Right lobe of liver (tissue), 6 donors: ENCODE measurements at regions not wholly inside any gene's neighbourhood (a gene's known extent, or its start where the extent isn't known, plus 50 kb on each side); places are given as distances from the start of the nearest gene placed in this dataset.
A peak's percentile ranks its signal among the peaks of the same experiment; 100 is the strongest.

Experiments used
- ATAC-seq, 4 donors: fragments of 200-7000 bp; cut with Tn5 transposase; one replicate each; pipeline ENCODE4 v1.9.1; 2020; ENCODE audit warnings: mild to moderate bottlenecking in 4 of 4, moderate library complexity in 4 of 4
- DNase-seq, 3 donors: peaks; one replicate each; pipeline ENCODE4 v3.0.0-alpha.2; 2020
- H3K27ac ChIP-seq, 3 donors: fragments of 200-600 bp; one replicate each; pipeline ENCODE4 v1.8.0; 2022
- H3K27me3 ChIP-seq, 2 donors: fragments of 200-600 bp; one replicate each; pipeline ENCODE4 v1.8.0; 2022
- H3K36me3 ChIP-seq, 4 donors: fragments of 200-600 bp; sonication (generic) in 1 of 4; one replicate each; pipeline versions ENCODE4 v1.5.1 to v1.8.0; 2017 to 2022; ENCODE audit warnings: control low read depth in 1 of 4
- H3K4me1 ChIP-seq, 4 donors: fragments of 200-600 bp; sonication (generic) in 1 of 4; one replicate each; pipeline versions ENCODE4 v1.5.1 to v1.8.0; 2017 to 2022; ENCODE audit warnings: control low read depth in 1 of 4
- H3K4me3 ChIP-seq, 3 donors: fragments of 200-600 bp; one replicate each; pipeline ENCODE4 v1.8.0; 2022
- H3K9me3 ChIP-seq, 4 donors: fragments of 200-600 bp; sonication (generic) in 1 of 4; one replicate each; pipeline versions ENCODE4 v1.5.1 to v1.8.0; 2017 to 2022; ENCODE audit warnings: control low read depth in 1 of 4
- CTCF ChIP-seq, 4 donors: fragments of 200-600 bp in 3 of 4; fragments of 450-650 bp in 1 of 4; IDR thresholded peaks; one replicate each; pipeline versions ENCODE4 v1.5.1 to v1.8.0; 2016 to 2022; ENCODE audit warnings: antibody characterized with exemption in 4 of 4, mild to moderate bottlenecking in 2 of 4
- POLR2A ChIP-seq: fragments of 450-650 bp; IDR thresholded peaks from one replicate; pipeline ENCODE4 v1.6.1; 2017; ENCODE audit warnings: antibody characterized with exemption, mild to moderate bottlenecking
- WGBS: methylation state at CpG from one replicate; pipeline ENCODE4 v1.1.6; 2018; ENCODE audit warnings: low coverage, low lambda C conversion rate; ENCODE audit not compliant: insufficient coverage; ENCODE audit errors: missing lambda C conversion rate; 5-methylcytosine and 5-hydroxymethylcytosine counted together
- intact Hi-C, 2 donors: fragments of 100-400 bp; cut with DNase I; formaldehyde crosslinking; loops; one replicate each; pipeline versions ENCODE4 v1.11.2 to v1.14.1; 2022
- donor health status: DM: no; HTN: yes; CAD: no.
- donor health status: DM: no; HTN: no; CAD: no.
- donor health status: DM: no; HTN: no; CAD: no.
- donor health status: DM: no; HTN: yes; CAD: no.
- donor health status: DM: no; HTN: yes; CAD: no.

- H3K4me3 ChIP-seq, result no peak overlapping the region
- DNase-seq, result no peak
Observed at GRCh38 chr18:43866696-43867095, 589.4 kb upstream of the SYT4 start.

GRCh38 chr18:43868497-43868995 is 591.3 kb upstream of the SYT4 start:
- Histone ChIP-seq H3K4me3 (no peak overlapping the region), H3K27me3 (no peaks in the 10 kb centered on the region), H3K4me1 (no peaks in the 10 kb centered on the region), H3K27ac (no peak overlapping the region), H3K9me3 (no peaks in the 10 kb centered on the region), H3K36me3 (no peaks in the 10 kb centered on the region)
- no peak for TF ChIP-seq CTCF (IDR thresholded peaks at IDR 0.05)
- no peak for ATAC-seq
- 30% methylated on average over 3 of the region's 3 CpGs for WGBS
- intact Hi-C loops, result no loop called here
- DNase-seq, result no peak

More at GRCh38 chr18:43866696-43867095, 589.4 kb upstream of the SYT4 start:
- Histone ChIP-seq H3K36me3 (no peaks in the 10 kb centered on the region), H3K4me1 (no peaks in the 10 kb centered on the region), H3K27me3 (no peaks in the 10 kb centered on the region), H3K27ac (no peak overlapping the region), H3K9me3 (no peaks in the 10 kb centered on the region)
- intact Hi-C loops, result no loop called here
- no peak for ATAC-seq
- TF ChIP-seq POLR2A, result no peak
- TF ChIP-seq CTCF (IDR thresholded peaks at IDR 0.05), result no peak

- Histone ChIP-seq H3K4me3 (no peak overlapping the region), H3K27ac (no peak overlapping the region), H3K27me3 (no peaks in the 10 kb centered on the region), H3K36me3 (no peaks in the 10 kb centered on the region), H3K4me1 (no peaks in the 10 kb centered on the region), H3K9me3 (no peaks in the 10 kb centered on the region)
- ATAC-seq (peak in 1 of 4 donors; percentile 56), DNase-seq (no peak)
- intact Hi-C loops, result no loop called here
- no peak for TF ChIP-seq POLR2A
- TF ChIP-seq CTCF (IDR thresholded peaks at IDR 0.05), result no peak
- 56% methylated on average over 1 of the region's 1 CpG for WGBS
Observed at GRCh38 chr18:43869451-43870008, 592.2 kb upstream of the SYT4 start.

- no peak overlapping the region for H3K4me3 ChIP-seq
- no peaks in the 10 kb centered on the region for H3K4me1 ChIP-seq
- ATAC-seq (no peak), DNase-seq (no peak)
- TF ChIP-seq POLR2A, result no peak
- no peak for TF ChIP-seq CTCF (IDR thresholded peaks at IDR 0.05)
- H3K36me3 ChIP-seq, result no peaks in the 10 kb centered on the region
- no peaks in the 10 kb centered on the region for H3K27me3 ChIP-seq
- H3K27ac ChIP-seq, result no peak overlapping the region
- 36% methylated on average over 1 of the region's 1 CpG for WGBS
- intact Hi-C loops, result no loop called here
- no peaks in the 10 kb centered on the region for H3K9me3 ChIP-seq
Observed at GRCh38 chr18:43870626-43871025, 593.3 kb upstream of the SYT4 start.

- intact Hi-C loops, result no loop called here
- H3K4me3 ChIP-seq, result no peak overlapping the region
- no peaks in the 10 kb centered on the region for H3K27me3 ChIP-seq
- H3K27ac ChIP-seq, result no peak overlapping the region
- 23% methylated on average over 2 of the region's 2 CpGs for WGBS
- DNase-seq (no peak), ATAC-seq (no peak)
- no peaks in the 10 kb centered on the region for H3K4me1 ChIP-seq
- no peaks in the 10 kb centered on the region for H3K9me3 ChIP-seq
- TF ChIP-seq POLR2A (no peak), CTCF (IDR thresholded peaks at IDR 0.05) (no peak)
- H3K36me3 ChIP-seq, result no peaks in the 10 kb centered on the region
Observed at GRCh38 chr18:43875511-43875910, 598.2 kb upstream of the SYT4 start.
